OCI-LY1 (cell line): ENCODE measurements at regions not wholly inside any gene's neighbourhood (a gene's known extent, or its start where the extent isn't known, plus 50 kb on each side); places are given as distances from the start of the nearest gene placed in this dataset.

ENCODE experiments used
- H2AFZ ChIP-seq: fragments of 200-600 bp; sonication (generic), shearing (Covaris generic); 2 replicates; pipeline ENCODE4 v1.6.0; 2014; ENCODE audit warnings: antibody characterized with exemption, mild to moderate bottlenecking, low read length
- H3F3A ChIP-seq: fragments of 200-600 bp; sonication (generic), shearing (Covaris generic); 2 replicates; pipeline ENCODE4 v1.6.0; 2014; ENCODE audit warnings: mild to moderate bottlenecking, antibody characterized with exemption, low read length, moderate library complexity; ENCODE audit not compliant: insufficient read depth
- H3K27ac ChIP-seq: fragments of 200-600 bp; sonication (generic); 2 replicates; pipeline ENCODE4 v1.5.1; 2014; ENCODE audit warnings: low read length, mixed run types, mild to moderate bottlenecking, low read depth; ENCODE audit not compliant: poor library complexity, severe bottlenecking
- H3K27me3 ChIP-seq: fragments of 200-600 bp; sonication (generic); 2 replicates; pipeline ENCODE4 v1.6.0; 2014; ENCODE audit warnings: antibody characterized with exemption, mild to moderate bottlenecking, low read length, moderate library complexity; ENCODE audit not compliant: insufficient read depth
- H3K36me3 ChIP-seq: fragments of 200-600 bp; sonication (generic); 2 replicates; pipeline ENCODE4 v1.6.1; 2014; ENCODE audit warnings: mild to moderate bottlenecking, antibody characterized with exemption, low read length, moderate library complexity, mixed read lengths; ENCODE audit not compliant: insufficient read depth
- H3K4me1 ChIP-seq: fragments of 200-600 bp; sonication (generic); 2 replicates; pipeline ENCODE4 v1.5.1; 2014; ENCODE audit warnings: mild to moderate bottlenecking, low read length, moderate library complexity; ENCODE audit not compliant: insufficient read depth, severe bottlenecking
- H3K4me2 ChIP-seq: fragments of 200-600 bp; sonication (generic), shearing (Covaris generic); 2 replicates; pipeline ENCODE4 v1.6.1; 2014; ENCODE audit warnings: low read length
- H3K4me3 ChIP-seq: fragments of 200-600 bp; sonication (generic); 2 replicates; pipeline ENCODE4 v1.5.1; 2014; ENCODE audit warnings: low read length, low read depth, mild to moderate bottlenecking, mixed read lengths; ENCODE audit not compliant: poor library complexity, severe bottlenecking
- H3K79me2 ChIP-seq: fragments of 200-600 bp; shearing (Covaris generic); 2 replicates; pipeline ENCODE4 v1.6.1; 2016; ENCODE audit warnings: mixed run types, low read length, mixed read lengths; ENCODE audit not compliant: insufficient read depth
- H3K9ac ChIP-seq: fragments of 200-600 bp; sonication (generic), shearing (Covaris generic); 2 replicates; pipeline ENCODE4 v1.6.1; 2014; ENCODE audit warnings: mild to moderate bottlenecking, low read length, mixed read lengths
- H3K9me2 ChIP-seq: fragments of 200-600 bp; sonication (generic), shearing (Covaris generic); 2 replicates; pipeline ENCODE4 v1.6.1; 2014; ENCODE audit warnings: low read depth, mild to moderate bottlenecking, low read length, mixed read lengths
- H3K9me3 ChIP-seq: fragments of 200-600 bp; shearing (Covaris generic); 2 replicates; pipeline ENCODE4 v1.6.1; 2014; ENCODE audit warnings: low read length, mixed read lengths
- H4K20me1 ChIP-seq: fragments of 200-600 bp; sonication (generic), shearing (Covaris generic); 2 replicates; pipeline ENCODE4 v1.6.0; 2016; ENCODE audit warnings: mild to moderate bottlenecking, low read length; ENCODE audit not compliant: insufficient read depth
- EZH2 ChIP-seq: fragments of 200-600 bp; sonication (generic), shearing (Covaris generic); IDR thresholded peaks from 2 replicates; pipeline ENCODE4 v1.8.0; 2017; ENCODE audit warnings: borderline replicate concordance, mixed run types, mild to moderate bottlenecking, antibody characterized with exemption, low read length, moderate library complexity, mixed read lengths
- TF ChIP-seq, protein P1 (sequence below): fragments of 200-600 bp; sonication (generic), shearing (Covaris generic); IDR thresholded peaks from 2 replicates; pipeline ENCODE4 v1.5.1; 2017; ENCODE audit warnings: mild to moderate bottlenecking, antibody characterized with exemption, low read length, moderate library complexity, mixed read lengths

- H3K27me3 ChIP-seq = no peaks in the 10 kb centered on the region
- H3K4me1 ChIP-seq = peaks cover 20% of the 10 kb centered on the region
- H3K79me2 ChIP-seq = no peaks in the 10 kb centered on the region
- H3K9me2 ChIP-seq = no peaks in the 10 kb centered on the region
- no peaks in the 10 kb centered on the region for H3F3A ChIP-seq
- H3K36me3 ChIP-seq = no peaks in the 10 kb centered on the region
- no peaks in the 10 kb centered on the region for H3K9me3 ChIP-seq
- H4K20me1 ChIP-seq = no peaks in the 10 kb centered on the region
- no peak overlapping the region for H3K27ac ChIP-seq
- no peak overlapping the region for H3K4me3 ChIP-seq
- H3K9ac ChIP-seq = no peak overlapping the region
- no peak overlapping the region for H3K4me2 ChIP-seq
- no peak for TF ChIP-seq EZH2
- TF ChIP-seq, protein P1, sequence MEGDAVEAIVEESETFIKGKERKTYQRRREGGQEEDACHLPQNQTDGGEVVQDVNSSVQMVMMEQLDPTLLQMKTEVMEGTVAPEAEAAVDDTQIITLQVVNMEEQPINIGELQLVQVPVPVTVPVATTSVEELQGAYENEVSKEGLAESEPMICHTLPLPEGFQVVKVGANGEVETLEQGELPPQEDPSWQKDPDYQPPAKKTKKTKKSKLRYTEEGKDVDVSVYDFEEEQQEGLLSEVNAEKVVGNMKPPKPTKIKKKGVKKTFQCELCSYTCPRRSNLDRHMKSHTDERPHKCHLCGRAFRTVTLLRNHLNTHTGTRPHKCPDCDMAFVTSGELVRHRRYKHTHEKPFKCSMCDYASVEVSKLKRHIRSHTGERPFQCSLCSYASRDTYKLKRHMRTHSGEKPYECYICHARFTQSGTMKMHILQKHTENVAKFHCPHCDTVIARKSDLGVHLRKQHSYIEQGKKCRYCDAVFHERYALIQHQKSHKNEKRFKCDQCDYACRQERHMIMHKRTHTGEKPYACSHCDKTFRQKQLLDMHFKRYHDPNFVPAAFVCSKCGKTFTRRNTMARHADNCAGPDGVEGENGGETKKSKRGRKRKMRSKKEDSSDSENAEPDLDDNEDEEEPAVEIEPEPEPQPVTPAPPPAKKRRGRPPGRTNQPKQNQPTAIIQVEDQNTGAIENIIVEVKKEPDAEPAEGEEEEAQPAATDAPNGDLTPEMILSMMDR = no peak
- peak overlapping the region; percentile 5; the same call in 1 of the 2 replicates for H2AFZ ChIP-seq
Observed at GRCh38 chr12:43208627-43209026, 343.4 kb downstream of the ADAMTS20 start.

GRCh38 chr12:43208221-43208620 is 343.8 kb downstream of the ADAMTS20 start:
- Histone ChIP-seq H3K9me3 (no peaks in the 10 kb centered on the region), H3K4me1 (peaks cover 20% of the 10 kb centered on the region), H3K27me3 (no peaks in the 10 kb centered on the region), H3K36me3 (no peaks in the 10 kb centered on the region), H3K79me2 (no peaks in the 10 kb centered on the region), H3K9me2 (no peaks in the 10 kb centered on the region), H4K20me1 (no peaks in the 10 kb centered on the region), H3K4me2 (no peak overlapping the region), H3K4me3 (no peak overlapping the region), H3K9ac (no peak overlapping the region), H3F3A (no peaks in the 10 kb centered on the region), H3K27ac (no peak overlapping the region), H2AFZ (0 out of 2 replicates have a peak overlapping the region, but pooled peaks have one; percentile 5)
- TF ChIP-seq EZH2 = no peak
- TF ChIP-seq, protein P1 = no peak

DNA sequence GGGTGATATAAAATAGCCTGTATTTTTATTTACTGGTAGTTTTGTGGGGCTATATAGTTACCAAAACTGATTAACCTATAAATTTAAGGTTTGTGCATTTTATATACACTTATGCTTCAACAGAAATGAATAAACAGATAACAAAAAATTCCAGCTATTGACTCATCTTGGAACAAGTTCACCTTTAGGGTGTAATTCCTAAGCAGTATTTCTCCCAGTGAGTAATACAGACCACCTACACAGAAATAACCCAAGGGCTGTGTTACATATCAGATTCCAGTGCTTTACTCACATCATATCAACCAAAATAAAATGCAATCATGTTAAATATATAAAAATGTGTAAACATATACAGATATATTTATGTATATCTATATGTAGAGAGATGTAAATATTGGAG is 345.6 kb downstream of the ADAMTS20 start:
- no peak overlapping the region for H2AFZ ChIP-seq
- H3K79me2 ChIP-seq = no peaks in the 10 kb centered on the region
- no peaks in the 10 kb centered on the region for H3K36me3 ChIP-seq
- no peak for TF ChIP-seq EZH2
- TF ChIP-seq, protein P1 = no peak
- no peak overlapping the region for H3K27ac ChIP-seq
- H3K27me3 ChIP-seq = no peaks in the 10 kb centered on the region
- no peaks in the 10 kb centered on the region for H3F3A ChIP-seq
- no peaks in the 10 kb centered on the region for H3K9me3 ChIP-seq
- no peak overlapping the region for H3K4me2 ChIP-seq
- H3K4me3 ChIP-seq = no peak overlapping the region
- H4K20me1 ChIP-seq = no peaks in the 10 kb centered on the region
- H3K9ac ChIP-seq = no peak overlapping the region
- H3K4me1 ChIP-seq = peaks cover 17% of the 10 kb centered on the region
- no peaks in the 10 kb centered on the region for H3K9me2 ChIP-seq
